Activated B cell treated with CpG ODN at 0.5 μM for 24 hours (primary cell): ENCODE measurements at regions not wholly inside any gene's neighbourhood (a gene's known extent, or its start where the extent isn't known, plus 50 kb on each side); places are given as distances from the start of the nearest gene placed in this dataset.

Experiments
- ATAC-seq: fragments of 200-7000 bp; cut with Tn5 transposase; one replicate; pipeline ENCODE4 v1.10.0; 2021; ENCODE audit warnings: low read depth, mild to moderate bottlenecking, moderate library complexity
- CTCF ChIA-PET: fragments of 350-600 bp; sonication (Branson Sonifier 250); formaldehyde crosslinking; loops from one replicate; lab custom pipeline; 2021; ENCODE audit warnings: antibody characterized with exemption; lab: Charles Lee
- POLR2A ChIA-PET: fragments of 350-600 bp; sonication (Branson Sonifier 250); formaldehyde crosslinking; loops from one replicate; lab custom pipeline; 2021; ENCODE audit warnings: antibody characterized with exemption; lab: Charles Lee
- DNase-seq: peaks from one replicate; pipeline ENCODE4 v3.0.0; 2022
- H3K27ac Mint-ChIP-seq: one replicate; pipeline ENCODE4 v1.8.0; 2020; ENCODE audit warnings: mixed read lengths
- H3K27me3 Mint-ChIP-seq: one replicate; pipeline ENCODE4 v1.8.0; 2021; ENCODE audit warnings: mixed read lengths
- H3K36me3 Mint-ChIP-seq: one replicate; pipeline ENCODE4 v1.8.0; 2021; ENCODE audit warnings: low read depth, mixed read lengths
- H3K4me1 Mint-ChIP-seq: one replicate; pipeline ENCODE4 v1.8.0; 2021; ENCODE audit warnings: mixed read lengths
- H3K4me3 Mint-ChIP-seq: one replicate; pipeline ENCODE4 v1.8.0; 2020; ENCODE audit warnings: mild to moderate bottlenecking, mixed read lengths
- H3K9me3 Mint-ChIP-seq: one replicate; pipeline ENCODE4 v1.8.0; 2020; ENCODE audit warnings: mixed read lengths
- CTCF ChIP-seq: fragments of 200-600 bp; IDR thresholded peaks from one replicate; pipeline ENCODE4 v1.8.0; 2022; ENCODE audit warnings: antibody characterized with exemption, mild to moderate bottlenecking
- intact Hi-C: fragments of 100-400 bp; cut with micrococcal nuclease; formaldehyde crosslinking; loops from one replicate; pipeline ENCODE4 v1.15.1; 2024

GRCh38 chr10:20350509-20350908 is 534.3 kb downstream of the PLXDC2 start:
- Mint-ChIP-seq H3K36me3 (no peaks in the 10 kb centered on the region), H3K4me3 (no peak overlapping the region), H3K4me1 (no peaks in the 10 kb centered on the region), H3K9me3 (peaks cover 2% of the 10 kb centered on the region), H3K27me3 (no peaks in the 10 kb centered on the region), H3K27ac (no peak overlapping the region)
- ChIA-PET POLR2A (no interaction called here), CTCF (no interaction called here)
- no peak for TF ChIP-seq CTCF
- ATAC-seq (no peak), DNase-seq (no peak)
- intact Hi-C loops = no loop called here

DNA sequence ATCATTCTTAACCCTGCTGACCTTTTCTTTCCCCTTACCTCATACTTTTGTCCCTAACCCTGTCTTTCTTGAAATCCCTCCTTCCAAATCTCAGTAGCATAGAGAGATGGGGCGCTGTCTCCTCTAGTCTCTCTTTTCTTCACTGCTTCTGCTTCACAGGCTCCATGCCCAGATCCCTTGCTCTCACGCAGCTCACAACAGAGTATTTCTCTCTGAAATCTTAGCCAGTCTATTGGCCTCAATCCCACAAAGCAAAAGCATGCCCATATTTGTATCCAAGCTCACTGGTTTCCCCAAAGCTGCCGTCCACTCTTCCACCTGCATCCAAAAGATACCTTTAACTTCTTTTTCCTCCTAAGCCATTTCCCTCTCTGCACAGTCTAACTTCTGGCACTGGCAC is 526.8 kb downstream of the PLXDC2 start:
- Mint-ChIP-seq H3K27me3 (no peaks in the 10 kb centered on the region), H3K36me3 (no peaks in the 10 kb centered on the region), H3K9me3 (peaks cover 12% of the 10 kb centered on the region), H3K4me1 (no peaks in the 10 kb centered on the region), H3K27ac (no peak overlapping the region), H3K4me3 (no peak overlapping the region)
- intact Hi-C loops = no loop called here
- ATAC-seq = no peak
- DNase-seq = no peak
- ChIA-PET CTCF (no interaction called here), POLR2A (no interaction called here)
- no peak for TF ChIP-seq CTCF
